K562 (cell line): ENCODE measurements at regions not wholly inside any gene's neighbourhood (a gene's known extent, or its start where the extent isn't known, plus 50 kb on each side); places are given as distances from the start of the nearest gene placed in this dataset.

Experiments
- ATAC-seq: fragments of 200-7000 bp; cut with Tn5 transposase; 3 replicates; pipeline ENCODE4 v1.9.1; 2020; ENCODE audit warnings: moderate library complexity
- BruUV-seq: library from RNA; stranded (reverse); fragments of 400-500 nt; replicated peaks from 2 replicates; lab custom pipeline; 2021; lab: Mats Ljungman, UMichigan
- CTCF ChIA-PET: fragments of 300-600 bp; formaldehyde crosslinking; extraction: SDS; loops from one replicate; lab custom pipeline; 2021; ENCODE audit warnings: low intra/inter-chr PET ratio; lab: Yijun Ruan, JAX
- POLR2A ChIA-PET: fragments of 300-600, 350-650 bp; sonication (Branson Sonifier 250); formaldehyde crosslinking; extraction: SDS; loops from one replicate; lab custom pipeline; 2021; ENCODE audit warnings: antibody characterized with exemption, inconsistent platforms; lab: Yijun Ruan, JAX
- DNase-seq, 4 experiments: peaks; one replicate each; pipeline versions ENCODE4 v3.0.0 to v3.0.0-alpha.2; 2011 to 2018; ENCODE audit warnings: low spot score in 3 of 4, mixed read lengths in 3 of 4; ENCODE audit errors: extremely low read depth in 1 of 4
- FAIRE-seq: peaks from 2 replicates; lab custom pipeline; 2011; peaks lifted over from hg19 to GRCh38; lab: Jason Lieb, UNC
- H2AFZ ChIP-seq: 2 replicates; pipeline ENCODE4 v1.6.0; 2011; ENCODE audit warnings: low read depth, low read length, control low read depth, inconsistent platforms
- H3K27ac ChIP-seq: fragments of 200-600 bp; 3 replicates; pipeline ENCODE4 v1.8.0; 2011; ENCODE audit warnings: low read depth, mild to moderate bottlenecking, control low read depth, inconsistent platforms, low read length, moderate library complexity, mixed read lengths; ENCODE audit errors: extremely low read depth
- H3K27me3 ChIP-seq, 2 experiments: fragments of 300-600 bp in 1 of 2; 2 replicates in 1 of 2; 3 replicates in 1 of 2; pipeline versions ENCODE4 v1.6.0 to v1.8.0; 2011; ENCODE audit warnings: inconsistent platforms in 2 of 2, low read length in 2 of 2, mild to moderate bottlenecking in 1 of 2, mixed read lengths in 1 of 2, moderate library complexity in 1 of 2; ENCODE audit not compliant: control insufficient read depth in 2 of 2, insufficient read depth in 2 of 2
- H3K36me3 ChIP-seq: fragments of 300-600 bp; 3 replicates; pipeline ENCODE4 v1.8.0; 2011; ENCODE audit warnings: mild to moderate bottlenecking, low read length, inconsistent platforms; ENCODE audit not compliant: control insufficient read depth, insufficient read depth
- H3K4me1 ChIP-seq, 2 experiments: fragments of 200-600 bp in 1 of 2; replicated peaks in 1 of 2; 2 replicates in 1 of 2; 3 replicates in 1 of 2; pipeline versions ENCODE4 v1.5.1 to v1.8.0; 2011; ENCODE audit warnings: inconsistent platforms in 2 of 2, low read length in 2 of 2, mild to moderate bottlenecking in 1 of 2, mixed read lengths in 1 of 2, moderate library complexity in 1 of 2; ENCODE audit not compliant: control insufficient read depth in 2 of 2, insufficient read depth in 2 of 2
- H3K4me2 ChIP-seq: 2 replicates; pipeline ENCODE4 v1.6.1; 2011; ENCODE audit warnings: low read length, control low read depth, inconsistent platforms, mixed read lengths; ENCODE audit not compliant: insufficient read depth
- H3K4me3 ChIP-seq: fragments of 200-600 bp; sonication (generic), shearing (Covaris generic); 2 replicates; pipeline ENCODE4 v1.5.1; 2016; ENCODE audit warnings: control low read depth, inconsistent platforms
- H3K79me2 ChIP-seq: fragments of 200-600 bp; 3 replicates; pipeline ENCODE4 v1.8.0; 2011; ENCODE audit warnings: low read length, inconsistent platforms; ENCODE audit not compliant: control insufficient read depth, insufficient read depth
- H3K9ac ChIP-seq, 2 experiments: 2 replicates each; pipeline versions ENCODE4 v1.6.0 to v1.6.1; 2011; ENCODE audit warnings: low read depth in 2 of 2, low read length in 2 of 2, control low read depth in 1 of 2, inconsistent platforms in 1 of 2, mild to moderate bottlenecking in 1 of 2, mixed read lengths in 1 of 2; ENCODE audit not compliant: insufficient read depth in 1 of 2
- H3K9me1 ChIP-seq: one replicate; pipeline ENCODE4 v1.6.0; 2011; ENCODE audit warnings: inconsistent platforms, mild to moderate bottlenecking, low read length, moderate library complexity; ENCODE audit not compliant: control insufficient read depth, insufficient read depth
- H3K9me3 ChIP-seq: replicated peaks from 2 replicates; pipeline ENCODE4 v1.5.1; 2011; ENCODE audit warnings: low read depth, low read length, inconsistent platforms; ENCODE audit not compliant: control insufficient read depth, insufficient read depth
- H4K20me1 ChIP-seq: replicated peaks from 2 replicates; pipeline ENCODE4 v1.6.1; 2011; ENCODE audit warnings: low read length, inconsistent platforms, mixed read lengths; ENCODE audit not compliant: control insufficient read depth, insufficient read depth
- CBFA2T2 ChIP-seq: fragments of 450-650 bp; conservative IDR thresholded peaks from 2 replicates; pipeline ENCODE4 v1.6.1; 2017; ENCODE audit warnings: mild to moderate bottlenecking
- CBX2 ChIP-seq: fragments of 200-600 bp; sonication (generic); IDR thresholded peaks from one replicate; pipeline ENCODE4 v1.6.1; 2012; ENCODE audit warnings: mild to moderate bottlenecking, low read length, inconsistent platforms; ENCODE audit not compliant: insufficient read depth, poor library complexity, severe bottlenecking
- ETS2 ChIP-seq: IDR thresholded peaks from 2 replicates; pipeline ENCODE4 v1.6.1; 2016; ENCODE audit warnings: borderline replicate concordance, missing genetic modification characterization, mild to moderate bottlenecking, moderate library complexity, missing compliant biosample characterization; ENCODE audit not compliant: poor library complexity, severe bottlenecking
- HMBOX1 ChIP-seq: sonication (generic); IDR thresholded peaks from 2 replicates; pipeline ENCODE4 v1.6.1; 2016
- HNRNPUL1 ChIP-seq: fragments of 200-400 bp; formaldehyde crosslinking; IDR thresholded peaks from 2 replicates; pipeline ENCODE4 v1.6.1; 2017; ENCODE audit warnings: low read length
- NCOA2 ChIP-seq, 2 experiments: fragments of 450-650 bp; IDR thresholded peaks; 2 replicates each; pipeline ENCODE4 v1.6.1; 2018; ENCODE audit warnings: mild to moderate bottlenecking in 2 of 2, moderate library complexity in 1 of 2; ENCODE audit not compliant: partially characterized antibody in 2 of 2
- NCOA6 ChIP-seq: fragments of 450-650 bp; IDR thresholded peaks from 2 replicates; pipeline ENCODE4 v1.6.1; 2017; ENCODE audit warnings: mild to moderate bottlenecking
- NR3C1 ChIP-seq: sonication (generic); formaldehyde crosslinking; IDR thresholded peaks from 2 replicates; pipeline ENCODE4 v1.8.1; 2022; ENCODE audit warnings: missing genetic modification reagents
- PREB ChIP-seq: sonication (generic); formaldehyde crosslinking; IDR thresholded peaks from 2 replicates; pipeline ENCODE4 v1.8.1; 2023; ENCODE audit warnings: mild to moderate bottlenecking, missing genetic modification reagents
- RCOR1 ChIP-seq, 2 experiments: IDR thresholded peaks; 2 replicates each; pipeline ENCODE4 v1.6.1; 2012; ENCODE audit warnings: low read depth in 2 of 2, low read length in 2 of 2, borderline replicate concordance in 1 of 2, improper control_type of control experiment in 1 of 2
- SMAD1 ChIP-seq: fragments of 150-350 bp; IDR thresholded peaks from 2 replicates; pipeline ENCODE4 v1.6.1; 2014; ENCODE audit warnings: low read length, low read depth; ENCODE audit not compliant: partially characterized antibody
- SMAD3 ChIP-seq: fragments of 450-650 bp; formaldehyde crosslinking; conservative IDR thresholded peaks from 2 replicates; pipeline ENCODE4 v1.4.0; 2020; ENCODE audit warnings: mild to moderate bottlenecking
- TARDBP ChIP-seq: fragments of 450-650 bp; IDR thresholded peaks from 2 replicates; pipeline ENCODE4 v1.6.1; 2016
- TEAD1 ChIP-seq, 2 experiments: fragments of 450-650 bp in 1 of 2; sonication (generic) in 1 of 2; formaldehyde crosslinking; IDR thresholded peaks; 2 replicates each; pipeline versions ENCODE4 v1.4.0 to v1.8.0; 2020 to 2022; ENCODE audit warnings: mild to moderate bottlenecking in 2 of 2, missing genetic modification reagents in 1 of 2
- ZBTB11 ChIP-seq, 3 experiments: fragments of 200-800 bp in 1 of 3; fragments of 250-450 bp in 1 of 3; fragments of 450-650 bp in 1 of 3; sonication (Bioruptor Pico) in 1 of 3; sonication (Bioruptor generic) in 1 of 3; formaldehyde crosslinking in 1 of 3; IDR thresholded peaks; 2 replicates each; pipeline versions ENCODE4 v1.6.1 to v1.8.0; 2016 to 2022; ENCODE audit warnings: mild to moderate bottlenecking in 2 of 3, missing genetic modification characterization in 2 of 3, missing compliant biosample characterization in 1 of 3, moderate library complexity in 1 of 3
- ZNF507 ChIP-seq: conservative IDR thresholded peaks from 2 replicates; pipeline ENCODE4 v1.6.1; 2017; ENCODE audit warnings: missing genetic modification characterization, missing compliant biosample characterization
- ZNF511 ChIP-seq: sonication (generic); formaldehyde crosslinking; IDR thresholded peaks from 2 replicates; pipeline ENCODE4 v1.8.0; 2022; ENCODE audit warnings: mild to moderate bottlenecking, missing genetic modification reagents
- WGBS: fragments of 100-300 bp; shearing (Covaris generic); methylation state at CpG from one replicate; pipeline ENCODE4 v1.1.6; 2016; ENCODE audit warnings: low coverage, mixed read lengths; ENCODE audit not compliant: insufficient coverage; ENCODE audit errors: missing lambda C conversion rate; 5-methylcytosine and 5-hydroxymethylcytosine counted together
- in situ Hi-C: fragments of 300-500 bp; cut with MboI; formaldehyde crosslinking; loops from 4 replicates; pipeline ENCODE4 v1.15.0; 2018; ENCODE audit warnings: inconsistent platforms, mixed read lengths
- intact Hi-C: fragments of 100-400 bp; cut with micrococcal nuclease; formaldehyde crosslinking; loops from 2 replicates; pipeline ENCODE4 v1.14.2; 2022

GRCh38 chr2:209368406-209368805 is 55.4 kb upstream of the MAP2 start:
- H3K9me3 ChIP-seq = no peaks in the 10 kb centered on the region
- no peak overlapping the region for H3K4me2 ChIP-seq
- H4K20me1 ChIP-seq = no peaks in the 10 kb centered on the region
- H3K9ac ChIP-seq = no peak overlapping the region
- FAIRE-seq (no peak), ATAC-seq (no peak), DNase-seq (no peak)
- POLR2A ChIA-PET = no interaction called here
- H3K79me2 ChIP-seq = no peaks in the 10 kb centered on the region
- H3K27ac ChIP-seq = no peak overlapping the region
- CTCF ChIA-PET = no interaction called here
- no peaks in the 10 kb centered on the region for H3K36me3 ChIP-seq
- intact Hi-C loops = no loop called here
- H3K4me1 ChIP-seq = no peaks in the 10 kb centered on the region
- H3K9me1 ChIP-seq = no peaks in the 10 kb centered on the region
- no peak overlapping the region for H2AFZ ChIP-seq
- no peaks in the 10 kb centered on the region for H3K27me3 ChIP-seq
- BruUV-seq = no TSS peak
- in situ Hi-C loops = no loop called here
- H3K4me3 ChIP-seq = no peak overlapping the region
- 0% methylated on average over 2 of the region's 2 CpGs for WGBS
- TF ChIP-seq CBFA2T2 (no peak), NCOA6 (no peak), HNRNPUL1 (no peak), ZNF507 (tag) (no peak), SMAD3 (CRISPR knock-in tag) (no peak), ZBTB11 (CRISPR knock-in tag; IDR thresholded peaks at IDR 0.05) (no peak), ETS2 (tag) (no peak), HMBOX1 (no peak), CBX2 (no peak), SMAD1 (no peak), NR3C1 (no peak), TEAD1 (CRISPR knock-in tag; IDR thresholded peaks at IDR 0.05) (no peak), PREB (CRISPR knock-in tag) (no peak), NCOA2 (IDR thresholded peaks at IDR 0.05; ENCODE audit: partially characterized antibody in 2 of 2) (no peak), ZNF511 (CRISPR knock-in tag) (no peak), TARDBP (no peak), RCOR1 (IDR thresholded peaks at IDR 0.05; ENCODE audit: borderline replicate concordance in 1 of 2, low read depth in 2 of 2, low read length in 2 of 2) (no peak)
